Mesendoderm (in vitro differentiated cells): ENCODE measurements at regions not wholly inside any gene's neighbourhood (a gene's known extent, or its start where the extent isn't known, plus 50 kb on each side); places are given as distances from the start of the nearest gene placed in this dataset.

Experiments used
- DNase-seq: peaks from one replicate; pipeline ENCODE4 v3.0.0; 2013
- H2AK5ac ChIP-seq: 2 replicates; pipeline ENCODE4 v1.6.1; 2013; ENCODE audit warnings: low read length, inconsistent platforms
- H2BK120ac ChIP-seq: 2 replicates; pipeline ENCODE4 v1.6.1; 2013; ENCODE audit warnings: low read depth, mild to moderate bottlenecking, low read length, moderate library complexity, mixed read lengths
- H2BK15ac ChIP-seq: replicated peaks from 2 replicates; pipeline ENCODE4 v1.6.1; 2013; ENCODE audit warnings: low read depth, mild to moderate bottlenecking, moderate library complexity
- H2BK5ac ChIP-seq: 2 replicates; pipeline ENCODE4 v1.6.1; 2013; ENCODE audit warnings: low read length, inconsistent platforms
- H3K18ac ChIP-seq: 2 replicates; pipeline ENCODE4 v1.6.1; 2013; ENCODE audit warnings: mild to moderate bottlenecking, low read length, mixed read lengths
- H3K23ac ChIP-seq: one replicate; pipeline ENCODE4 v1.6.1; 2013; ENCODE audit warnings: low read length
- H3K27ac ChIP-seq: 2 replicates; pipeline ENCODE4 v1.5.1; 2013; ENCODE audit warnings: low read depth, mild to moderate bottlenecking, inconsistent platforms, low read length, moderate library complexity
- H3K27me3 ChIP-seq: 2 replicates; pipeline ENCODE4 v1.6.1; 2013; ENCODE audit warnings: low read length, control low read depth, mild to moderate bottlenecking, inconsistent platforms; ENCODE audit not compliant: insufficient read depth, poor library complexity
- H3K36me3 ChIP-seq: 2 replicates; pipeline ENCODE4 v1.6.1; 2013; ENCODE audit warnings: low read length, inconsistent platforms; ENCODE audit not compliant: control insufficient read depth, insufficient read depth
- H3K4ac ChIP-seq: one replicate; pipeline ENCODE4 v1.6.1; 2013; ENCODE audit warnings: low read depth, mild to moderate bottlenecking, low read length, moderate library complexity
- H3K4me1 ChIP-seq: 2 replicates; pipeline ENCODE4 v1.6.1; 2013; ENCODE audit warnings: low read depth, low read length, inconsistent platforms; ENCODE audit not compliant: control insufficient read depth
- H3K4me2 ChIP-seq: 2 replicates; pipeline ENCODE4 v1.6.1; 2013; ENCODE audit warnings: low read length
- H3K4me3 ChIP-seq: 2 replicates; pipeline ENCODE4 v1.5.1; 2013; ENCODE audit warnings: mild to moderate bottlenecking, low read length
- H3K56ac ChIP-seq: one replicate; pipeline ENCODE4 v1.6.1; 2013; ENCODE audit warnings: low read length
- H3K79me1 ChIP-seq: 2 replicates; pipeline ENCODE4 v1.6.1; 2013; ENCODE audit warnings: low read length, inconsistent platforms
- H3K79me2 ChIP-seq: 2 replicates; pipeline ENCODE4 v1.6.1; 2013; ENCODE audit warnings: mild to moderate bottlenecking, low read length; ENCODE audit not compliant: control insufficient read depth, insufficient read depth
- H3K9ac ChIP-seq: 2 replicates; pipeline ENCODE4 v1.6.1; 2013; ENCODE audit warnings: low read length, inconsistent platforms
- H4K5ac ChIP-seq: one replicate; pipeline ENCODE4 v1.6.1; 2013; ENCODE audit warnings: low read length
- H4K8ac ChIP-seq: one replicate; pipeline ENCODE4 v1.6.1; 2013; ENCODE audit warnings: low read depth, mild to moderate bottlenecking, control low read depth, low read length, moderate library complexity
- WGBS: extraction: QIAGEN DNeasy Blood & Tissue Kit; methylation state at CpG from one replicate; pipeline ENCODE4 v1.1.7; 2013; ENCODE audit warnings: low lambda C conversion rate, missing lambda C conversion rate; ENCODE audit not compliant: insufficient coverage; ENCODE audit errors: extremely low coverage; 5-methylcytosine and 5-hydroxymethylcytosine counted together

- H2BK15ac ChIP-seq, result no peak overlapping the region
- no peak overlapping the region for H2AK5ac ChIP-seq
- no CpG with 5 or more reads among the region's 1 CpG for WGBS
Measured at GRCh38 chr15:35994876-35995275, 448.9 kb upstream of the DPH6 start.

DNA sequence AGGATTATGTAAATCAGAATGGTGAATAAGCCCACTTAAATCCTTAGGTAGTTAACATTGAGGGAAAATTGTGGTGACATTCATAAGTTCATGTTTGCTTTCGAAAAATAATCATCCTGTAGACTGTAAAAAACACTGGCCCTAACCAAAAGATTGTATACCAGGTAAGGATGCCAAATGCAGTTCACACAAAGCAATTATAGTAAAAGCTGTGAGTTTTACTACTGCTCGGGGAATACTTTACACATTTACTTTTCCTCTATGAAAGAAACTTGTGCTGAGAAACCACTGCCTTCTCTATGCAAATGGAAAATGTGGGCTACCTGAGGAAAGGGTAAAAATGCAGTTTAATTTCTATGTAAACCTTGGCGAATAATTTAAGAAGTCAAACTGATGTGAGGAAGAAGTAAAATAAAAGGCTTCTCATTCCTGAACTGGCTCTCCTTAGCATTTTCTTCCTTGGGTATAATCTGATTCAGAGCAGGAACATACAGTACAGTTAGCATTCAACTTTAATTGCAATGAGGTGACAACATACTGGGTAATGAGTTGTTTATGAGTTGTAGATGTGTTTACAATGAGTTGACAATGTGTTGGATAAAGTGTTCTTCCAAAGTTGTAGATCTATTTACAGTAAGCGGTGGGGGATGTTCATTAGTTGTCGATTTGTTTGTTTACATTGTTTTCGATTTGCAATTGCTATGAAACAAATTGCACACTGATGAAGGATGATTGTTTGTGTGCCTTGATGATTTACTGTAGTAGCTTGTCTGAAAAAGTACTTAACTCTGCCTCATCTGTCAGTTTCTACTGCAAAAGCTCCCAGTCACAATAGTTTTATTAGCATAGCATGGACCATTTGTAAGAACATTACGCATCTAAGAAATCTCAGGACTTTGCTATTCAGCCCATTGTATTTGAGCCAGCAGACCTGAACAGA, 453.0 kb upstream of the DPH6 start:
- H2BK120ac ChIP-seq, result no peak overlapping the region

More at GRCh38 chr15:35994876-35995275, 448.9 kb upstream of the DPH6 start:
- no peak overlapping the region for H3K23ac ChIP-seq
- no peaks in the 10 kb centered on the region for H3K4me1 ChIP-seq
- H3K18ac ChIP-seq, result no peak overlapping the region
- no peak overlapping the region for H2BK5ac ChIP-seq
- H2BK120ac ChIP-seq, result no peak overlapping the region
- H3K36me3 ChIP-seq, result no peaks in the 10 kb centered on the region
- no peak overlapping the region for H3K4me2 ChIP-seq
- H3K27ac ChIP-seq, result no peak overlapping the region
- H3K79me2 ChIP-seq, result no peaks in the 10 kb centered on the region
- no peaks in the 10 kb centered on the region for H3K27me3 ChIP-seq
- DNase-seq, result no peak
- no peak overlapping the region for H3K9ac ChIP-seq
- no peak overlapping the region for H4K5ac ChIP-seq
- no peak overlapping the region for H4K8ac ChIP-seq
- no peak overlapping the region for H3K4me3 ChIP-seq
- H3K56ac ChIP-seq, result no peak overlapping the region
- no peaks in the 10 kb centered on the region for H3K79me1 ChIP-seq
- no peak overlapping the region for H3K4ac ChIP-seq

GRCh38 chr15:36004891-36005490, 459.0 kb upstream of the DPH6 start:
- Histone ChIP-seq H3K9ac (no peak overlapping the region), H3K36me3 (no peaks in the 10 kb centered on the region), H3K18ac (no peak overlapping the region), H2AK5ac (no peak overlapping the region), H3K4me2 (no peak overlapping the region), H3K4me3 (no peak overlapping the region), H4K8ac (no peak overlapping the region), H3K79me1 (no peaks in the 10 kb centered on the region), H3K4me1 (no peaks in the 10 kb centered on the region), H3K27me3 (no peaks in the 10 kb centered on the region), H3K56ac (no peak overlapping the region), H3K79me2 (no peaks in the 10 kb centered on the region), H3K4ac (no peak overlapping the region), H2BK15ac (no peak overlapping the region), H3K27ac (no peak overlapping the region), H3K23ac (no peak overlapping the region), H2BK5ac (no peak overlapping the region), H4K5ac (no peak overlapping the region), H2BK120ac (no peak overlapping the region)
- no peak for DNase-seq
- no CpG with 5 or more reads among the region's 2 CpGs for WGBS

More for the DNA sequence above, 453.0 kb upstream of the DPH6 start:
- Histone ChIP-seq H4K8ac (no peak overlapping the region), H3K79me1 (no peaks in the 10 kb centered on the region), H4K5ac (no peak overlapping the region), H2AK5ac (no peak overlapping the region), H3K79me2 (no peaks in the 10 kb centered on the region), H3K9ac (no peak overlapping the region), H3K27me3 (no peaks in the 10 kb centered on the region), H3K4me3 (no peak overlapping the region), H3K36me3 (no peaks in the 10 kb centered on the region), H3K27ac (no peak overlapping the region), H3K4ac (no peak overlapping the region), H2BK15ac (no peak overlapping the region), H3K18ac (no peak overlapping the region), H3K56ac (no peak overlapping the region), H3K4me2 (no peak overlapping the region), H2BK5ac (no peak overlapping the region), H3K23ac (no peak overlapping the region), H3K4me1 (no peaks in the 10 kb centered on the region)
- WGBS, result no CpG with 5 or more reads among the region's 7 CpGs
- DNase-seq, result no peak

DNA sequence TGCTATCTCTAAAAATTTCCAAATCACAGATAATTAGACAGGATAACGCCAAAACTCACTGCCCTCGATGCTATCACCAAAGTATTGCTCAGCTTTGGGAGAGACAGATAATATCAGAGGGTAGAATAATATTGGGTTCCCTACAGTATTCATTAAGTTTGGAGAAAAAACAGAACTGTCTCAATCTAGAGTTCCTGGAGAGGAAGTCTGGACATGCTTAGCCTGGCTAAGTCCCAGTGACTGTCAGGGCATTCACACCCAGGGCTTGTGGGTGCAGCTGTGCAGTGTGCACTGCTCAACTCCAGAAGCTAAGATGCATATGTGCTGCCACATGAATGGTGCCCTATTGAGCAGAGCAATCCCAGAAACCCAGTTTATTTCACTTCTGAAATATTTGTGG, 459.6 kb upstream of the DPH6 start:
- no peaks in the 10 kb centered on the region for H3K79me1 ChIP-seq
- no peak overlapping the region for H3K27ac ChIP-seq

DNA sequence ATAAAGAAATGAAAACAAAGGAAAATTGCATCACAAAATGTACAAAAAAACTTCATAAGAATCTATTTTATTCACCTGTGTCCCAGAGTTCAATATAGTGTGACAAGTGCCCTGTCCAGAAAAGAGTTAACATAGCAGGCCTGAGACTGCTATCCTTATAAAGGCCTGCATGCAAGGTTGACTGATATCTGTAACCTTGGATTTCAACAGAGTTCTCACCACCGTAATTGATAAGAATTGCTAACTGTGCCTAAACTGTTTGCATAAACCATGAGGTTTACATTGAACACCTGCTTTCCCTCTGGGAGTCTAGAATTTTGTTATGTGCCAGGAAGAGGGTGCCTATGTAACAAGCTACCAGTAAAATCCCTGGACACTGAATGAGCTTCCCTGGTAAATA, 461.7 kb upstream of the DPH6 start:
- no peaks in the 10 kb centered on the region for H3K27me3 ChIP-seq

More for the DNA sequence above, 459.6 kb upstream of the DPH6 start:
- H2BK15ac ChIP-seq, result no peak overlapping the region
- H2BK120ac ChIP-seq, result no peak overlapping the region
- no peak overlapping the region for H3K4ac ChIP-seq
- no peak overlapping the region for H3K4me2 ChIP-seq
- no peaks in the 10 kb centered on the region for H3K27me3 ChIP-seq
- no peak overlapping the region for H3K23ac ChIP-seq
- no peak overlapping the region for H2BK5ac ChIP-seq
- no peak overlapping the region for H3K18ac ChIP-seq
- H3K56ac ChIP-seq, result no peak overlapping the region
- no peaks in the 10 kb centered on the region for H3K79me2 ChIP-seq
- DNase-seq, result no peak
- no peaks in the 10 kb centered on the region for H3K4me1 ChIP-seq
- H3K4me3 ChIP-seq, result no peak overlapping the region
- no peaks in the 10 kb centered on the region for H3K36me3 ChIP-seq
- H4K8ac ChIP-seq, result no peak overlapping the region
- no peak overlapping the region for H3K9ac ChIP-seq
- no peak overlapping the region for H2AK5ac ChIP-seq
- no CpG with 5 or more reads among the region's 2 CpGs for WGBS
- H4K5ac ChIP-seq, result no peak overlapping the region

More for the DNA sequence above, 461.7 kb upstream of the DPH6 start:
- H3K4me3 ChIP-seq, result no peak overlapping the region
- H3K56ac ChIP-seq, result no peak overlapping the region
- no peak overlapping the region for H3K4me2 ChIP-seq
- H3K79me1 ChIP-seq, result no peaks in the 10 kb centered on the region
- H3K4ac ChIP-seq, result no peak overlapping the region
- H3K23ac ChIP-seq, result no peak overlapping the region
- H4K5ac ChIP-seq, result no peak overlapping the region
- no peak overlapping the region for H2BK15ac ChIP-seq
- no peak overlapping the region for H2BK5ac ChIP-seq
- H2AK5ac ChIP-seq, result no peak overlapping the region
- H3K4me1 ChIP-seq, result no peaks in the 10 kb centered on the region
- H3K36me3 ChIP-seq, result no peaks in the 10 kb centered on the region
- no CpG with 5 or more reads among the region's 1 CpG for WGBS
- no peak overlapping the region for H3K27ac ChIP-seq
- no peak overlapping the region for H3K9ac ChIP-seq
- no peak for DNase-seq
- no peak overlapping the region for H3K18ac ChIP-seq
- H4K8ac ChIP-seq, result no peak overlapping the region
- H3K79me2 ChIP-seq, result no peaks in the 10 kb centered on the region
- no peak overlapping the region for H2BK120ac ChIP-seq
